IMR-90 (cell line): ENCODE measurements at regions not wholly inside any gene's neighbourhood (a gene's known extent, or its start where the extent isn't known, plus 50 kb on each side); places are given as distances from the start of the nearest gene placed in this dataset.

Experiments used
- ATAC-seq: fragments of 200-7000 bp; cut with Tn5 transposase; 2 replicates; pipeline ENCODE4 v1.9.1; 2020; ENCODE audit warnings: low read depth, mild to moderate bottlenecking, moderate library complexity
- BruUV-seq: library from RNA; stranded (reverse); fragments of 400-500 nt; replicated peaks from 2 replicates; lab custom pipeline; 2021; lab: Mats Ljungman, UMichigan
- CTCF ChIA-PET: fragments of 300-600 bp; formaldehyde crosslinking; extraction: SDS; loops from one replicate; lab custom pipeline; 2021; ENCODE audit warnings: antibody characterized with exemption; lab: Yijun Ruan, JAX
- POLR2A ChIA-PET: fragments of 300-600 bp; sonication (Branson Sonifier 250); formaldehyde crosslinking; loops from one replicate; lab custom pipeline; 2022; ENCODE audit warnings: antibody characterized with exemption; ENCODE audit not compliant: unreplicated experiment; lab: Charles Lee
- DNase-seq: peaks from one replicate; pipeline ENCODE4 v3.0.0; 2013
- H2AFZ ChIP-seq: replicated peaks from 2 replicates; pipeline ENCODE3; 2013; ENCODE audit warnings: low read length, mild to moderate bottlenecking; ENCODE audit not compliant: poor library complexity
- H2AK5ac ChIP-seq: 2 replicates; pipeline ENCODE4 v1.6.1; 2013; ENCODE audit warnings: low read depth, low read length, inconsistent platforms
- H2AK9ac ChIP-seq: replicated peaks from 2 replicates; pipeline ENCODE3; 2013; ENCODE audit warnings: mild to moderate bottlenecking, low read depth, low read length, moderate library complexity; ENCODE audit not compliant: poor library complexity
- H2BK120ac ChIP-seq: 2 replicates; pipeline ENCODE4 v1.6.1; 2013; ENCODE audit warnings: low read depth, low read length, inconsistent platforms
- H2BK15ac ChIP-seq: 3 replicates; pipeline ENCODE4 v1.6.1; 2013; ENCODE audit warnings: low read depth, low read length, inconsistent platforms
- H2BK20ac ChIP-seq: 2 replicates; pipeline ENCODE4 v1.6.1; 2013; ENCODE audit warnings: low read depth, mild to moderate bottlenecking, inconsistent platforms, low read length, moderate library complexity
- H2BK5ac ChIP-seq: 2 replicates; pipeline ENCODE4 v1.6.1; 2013; ENCODE audit warnings: mild to moderate bottlenecking, low read depth, low read length, inconsistent platforms; ENCODE audit not compliant: poor library complexity, severe bottlenecking
- H3K14ac ChIP-seq: replicated peaks from 2 replicates; pipeline ENCODE4 v1.6.1; 2013; ENCODE audit warnings: low read depth, low read length, inconsistent platforms
- H3K18ac ChIP-seq: 2 replicates; pipeline ENCODE4 v1.6.1; 2013; ENCODE audit warnings: low read depth, low read length, control low read depth
- H3K23ac ChIP-seq: 2 replicates; pipeline ENCODE4 v1.6.1; 2013; ENCODE audit warnings: low read depth, low read length, inconsistent platforms
- H3K27ac ChIP-seq: 2 replicates; pipeline ENCODE4 v1.5.1; 2013; ENCODE audit warnings: mild to moderate bottlenecking, control low read depth, low read length; ENCODE audit not compliant: insufficient read depth
- H3K27me3 ChIP-seq: 2 replicates; pipeline ENCODE4 v1.6.1; 2013; ENCODE audit warnings: low read length; ENCODE audit not compliant: control insufficient read depth, insufficient read depth
- H3K36me3 ChIP-seq: 2 replicates; pipeline ENCODE4 v1.6.1; 2013; ENCODE audit warnings: low read length, mixed read lengths; ENCODE audit not compliant: control insufficient read depth, insufficient read depth
- H3K4ac ChIP-seq: 2 replicates; pipeline ENCODE4 v1.6.1; 2013; ENCODE audit warnings: low read depth, low read length, inconsistent platforms
- H3K4me1 ChIP-seq: 2 replicates; pipeline ENCODE4 v1.6.1; 2013; ENCODE audit warnings: low read length, mixed read lengths; ENCODE audit not compliant: control insufficient read depth, insufficient read depth
- H3K4me2 ChIP-seq: 2 replicates; pipeline ENCODE4 v1.6.1; 2013; ENCODE audit warnings: low read depth, mild to moderate bottlenecking, control low read depth, low read length, moderate library complexity
- H3K4me3 ChIP-seq: 2 replicates; pipeline ENCODE4 v1.5.1; 2013; ENCODE audit warnings: low read depth, mild to moderate bottlenecking, control low read depth, low read length, moderate library complexity; ENCODE audit not compliant: insufficient read depth
- H3K56ac ChIP-seq: 2 replicates; pipeline ENCODE4 v1.6.1; 2013; ENCODE audit warnings: low read length, inconsistent platforms; ENCODE audit not compliant: insufficient read depth; ENCODE audit errors: extremely low read depth
- H3K79me1 ChIP-seq, 2 experiments: 2 replicates each; pipeline ENCODE4 v1.6.1; 2013; ENCODE audit warnings: low read length in 2 of 2, inconsistent platforms in 1 of 2, low read depth in 1 of 2
- H3K9ac ChIP-seq: 2 replicates; pipeline ENCODE4 v1.6.1; 2013; ENCODE audit warnings: low read depth, low read length, control low read depth
- H3K9me1 ChIP-seq: 2 replicates; pipeline ENCODE4 v1.6.1; 2013; ENCODE audit warnings: low read length, inconsistent platforms; ENCODE audit not compliant: insufficient read depth
- H3K9me3 ChIP-seq: 2 replicates; pipeline ENCODE4 v1.6.1; 2013; ENCODE audit warnings: low read length; ENCODE audit not compliant: control insufficient read depth, insufficient read depth
- H4K20me1 ChIP-seq: 2 replicates; pipeline ENCODE4 v1.6.1; 2013; ENCODE audit warnings: low read length, inconsistent platforms; ENCODE audit not compliant: insufficient read depth
- H4K5ac ChIP-seq: 2 replicates; pipeline ENCODE4 v1.6.1; 2013; ENCODE audit warnings: mild to moderate bottlenecking, low read depth, low read length, control low read depth
- H4K8ac ChIP-seq, 2 experiments: 2 replicates each; pipeline ENCODE4 v1.6.1; 2013; ENCODE audit warnings: low read depth in 2 of 2, low read length in 2 of 2, control low read depth in 1 of 2, inconsistent platforms in 1 of 2
- H4K91ac ChIP-seq: 2 replicates; pipeline ENCODE4 v1.6.1; 2013; ENCODE audit warnings: low read depth, low read length, inconsistent platforms; ENCODE audit not compliant: insufficient read depth
- CEBPB ChIP-seq: IDR thresholded peaks from 2 replicates; pipeline ENCODE4 v1.6.1; 2012; ENCODE audit warnings: low read depth, low read length, improper control_type of control experiment
- CHD1 ChIP-seq: IDR thresholded peaks from 2 replicates; pipeline ENCODE4 v1.6.1; 2012; ENCODE audit warnings: low read depth, low read length, improper control_type of control experiment
- FOS ChIP-seq: fragments of 150-350 bp; IDR thresholded peaks from 2 replicates; pipeline ENCODE4 v1.6.1; 2016; ENCODE audit warnings: low read depth, low read length
- MAZ ChIP-seq: IDR thresholded peaks from 2 replicates; pipeline ENCODE4 v1.6.1; 2012; ENCODE audit warnings: low read depth, mild to moderate bottlenecking, low read length, improper control_type of control experiment, moderate library complexity, borderline replicate concordance
- POLR2A ChIP-seq: IDR thresholded peaks from 2 replicates; pipeline ENCODE4 v1.6.1; 2012; ENCODE audit warnings: mild to moderate bottlenecking, low read depth, low read length
- RAD21 ChIP-seq: IDR thresholded peaks from 2 replicates; pipeline ENCODE4 v1.6.1; 2012; ENCODE audit warnings: low read length, improper control_type of control experiment
- RCOR1 ChIP-seq: IDR thresholded peaks from 2 replicates; pipeline ENCODE4 v1.6.1; 2012; ENCODE audit warnings: mild to moderate bottlenecking, low read length, improper control_type of control experiment; ENCODE audit not compliant: insufficient replicate concordance
- SMC3 ChIP-seq: fragments of 150-350 bp; IDR thresholded peaks from 2 replicates; pipeline ENCODE4 v1.6.1; 2016; ENCODE audit warnings: low read depth, mild to moderate bottlenecking, antibody characterized with exemption, low read length, moderate library complexity
- dilution Hi-C: fragments of 300-500 bp; cut with HindIII; formaldehyde crosslinking; loops from one replicate; pipeline ENCODE4 v1.14.3; 2018; ENCODE audit warnings: low sequenced_read_pairs; ENCODE audit not compliant: unreplicated experiment
- in situ Hi-C: fragments of 300-500 bp; cut with MboI; formaldehyde crosslinking; loops from 3 replicates; pipeline ENCODE4 v1.14.3; 2019; ENCODE audit warnings: low sequenced_read_pairs, inconsistent platforms, mixed read lengths
- intact Hi-C: fragments of 100-400 bp; cut with micrococcal nuclease; formaldehyde crosslinking; loops from 2 replicates; pipeline ENCODE4 v1.10.0; 2022
- TF ChIP-seq, protein P1 (sequence below): conservative IDR thresholded peaks from 2 replicates; pipeline ENCODE4 v1.5.1; 2012; ENCODE audit warnings: mild to moderate bottlenecking, low read depth, low read length, improper control_type of control experiment

DNA sequence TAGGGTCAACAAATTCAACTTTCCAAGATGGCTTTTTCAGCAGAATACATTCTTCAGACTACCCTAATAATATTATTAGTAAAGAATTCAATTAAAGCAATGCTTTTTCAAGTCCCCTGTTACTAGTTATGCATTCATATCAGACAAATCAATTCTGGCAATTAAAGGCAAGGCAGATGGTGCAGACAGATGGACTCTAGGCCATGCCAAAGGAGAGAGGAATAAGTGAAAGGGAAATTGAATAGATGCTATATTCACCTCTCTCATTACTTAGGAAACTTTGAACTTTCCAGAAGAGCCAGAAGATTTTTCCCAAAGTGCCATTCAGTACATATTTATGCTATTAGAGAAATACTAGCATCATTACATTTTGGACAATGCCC lies 487.7 kb upstream of the RASGRP1 start:
- Histone ChIP-seq H3K27me3 (no peaks in the 10 kb centered on the region), H4K8ac (no peak overlapping the region), H3K4me3 (no peak overlapping the region), H2BK120ac (no peak overlapping the region), H4K5ac (no peak overlapping the region), H3K36me3 (no peaks in the 10 kb centered on the region), H3K9ac (no peak overlapping the region), H3K14ac (no peak overlapping the region), H3K18ac (no peak overlapping the region), H3K4me1 (no peaks in the 10 kb centered on the region), H4K91ac (no peak overlapping the region), H3K56ac (no peak overlapping the region), H2BK5ac (no peak overlapping the region), H3K79me1 (no peaks in the 10 kb centered on the region), H2BK15ac (no peak overlapping the region), H3K4me2 (no peak overlapping the region), H4K20me1 (no peaks in the 10 kb centered on the region), H3K4ac (no peak overlapping the region), H3K27ac (no peak overlapping the region), H2AK9ac (no peak overlapping the region), H3K23ac (no peak overlapping the region), H3K9me1 (no peaks in the 10 kb centered on the region), H2AK5ac (no peak overlapping the region), H3K9me3 (no peaks in the 10 kb centered on the region; the same call in 1 of the 2 replicates), H2BK20ac (no peak overlapping the region), H2AFZ (no peak overlapping the region)
- ATAC-seq (no peak), DNase-seq (no peak)
- in situ Hi-C loops: no loop called here
- intact Hi-C loops: no loop called here
- ChIA-PET CTCF (no interaction called here), POLR2A (no interaction called here)
- dilution Hi-C loops: no loop called here
- TF ChIP-seq, protein P1, sequence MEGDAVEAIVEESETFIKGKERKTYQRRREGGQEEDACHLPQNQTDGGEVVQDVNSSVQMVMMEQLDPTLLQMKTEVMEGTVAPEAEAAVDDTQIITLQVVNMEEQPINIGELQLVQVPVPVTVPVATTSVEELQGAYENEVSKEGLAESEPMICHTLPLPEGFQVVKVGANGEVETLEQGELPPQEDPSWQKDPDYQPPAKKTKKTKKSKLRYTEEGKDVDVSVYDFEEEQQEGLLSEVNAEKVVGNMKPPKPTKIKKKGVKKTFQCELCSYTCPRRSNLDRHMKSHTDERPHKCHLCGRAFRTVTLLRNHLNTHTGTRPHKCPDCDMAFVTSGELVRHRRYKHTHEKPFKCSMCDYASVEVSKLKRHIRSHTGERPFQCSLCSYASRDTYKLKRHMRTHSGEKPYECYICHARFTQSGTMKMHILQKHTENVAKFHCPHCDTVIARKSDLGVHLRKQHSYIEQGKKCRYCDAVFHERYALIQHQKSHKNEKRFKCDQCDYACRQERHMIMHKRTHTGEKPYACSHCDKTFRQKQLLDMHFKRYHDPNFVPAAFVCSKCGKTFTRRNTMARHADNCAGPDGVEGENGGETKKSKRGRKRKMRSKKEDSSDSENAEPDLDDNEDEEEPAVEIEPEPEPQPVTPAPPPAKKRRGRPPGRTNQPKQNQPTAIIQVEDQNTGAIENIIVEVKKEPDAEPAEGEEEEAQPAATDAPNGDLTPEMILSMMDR: no peak
- no peak for TF ChIP-seq POLR2A
- TF ChIP-seq CHD1: no peak
- TF ChIP-seq RAD21: no peak
- no peak for TF ChIP-seq FOS
- no peak for TF ChIP-seq MAZ
- TF ChIP-seq SMC3: no peak
- no peak for TF ChIP-seq CEBPB
- TF ChIP-seq RCOR1: no peak
- BruUV-seq: no TSS peak
